Inflammatory macrophage treated with lipopolysaccharide for 4 hours (primary cell): ENCODE measurements at regions not wholly inside any gene's neighbourhood (a gene's known extent, or its start where the extent isn't known, plus 50 kb on each side); places are given as distances from the start of the nearest gene placed in this dataset.
"Not testable (repeated sequence)": the region's sequence is repeated elsewhere in the genome, so short reads cannot be mapped to it uniquely, and the experiment has no call there.

ENCODE experiments used
- DNase-seq: peaks from one replicate; pipeline ENCODE4 v3.0.0-alpha.2; 2020

DNA sequence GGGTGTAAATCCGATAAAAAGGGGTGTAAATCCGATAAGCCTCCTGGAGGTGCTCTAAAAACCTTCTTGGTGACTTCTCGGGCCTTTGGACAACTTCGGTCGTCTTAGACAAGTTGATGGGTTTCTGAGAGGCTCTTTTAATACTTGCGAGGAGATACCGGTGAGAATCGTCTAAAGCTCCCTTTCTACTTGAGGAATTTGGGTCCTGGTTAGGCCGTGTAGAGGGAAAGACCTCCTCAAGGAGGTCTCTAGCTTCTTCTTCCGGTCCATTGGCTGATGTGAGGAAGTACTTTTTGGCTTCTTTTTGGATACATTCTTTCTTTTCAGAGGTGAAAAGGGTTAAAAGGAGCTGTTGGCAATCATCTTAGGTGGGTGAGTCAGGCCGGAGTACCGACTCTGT is 128.5 kb downstream of the ART5 start:
- DNase-seq, result not testable (repeated sequence)

DNA sequence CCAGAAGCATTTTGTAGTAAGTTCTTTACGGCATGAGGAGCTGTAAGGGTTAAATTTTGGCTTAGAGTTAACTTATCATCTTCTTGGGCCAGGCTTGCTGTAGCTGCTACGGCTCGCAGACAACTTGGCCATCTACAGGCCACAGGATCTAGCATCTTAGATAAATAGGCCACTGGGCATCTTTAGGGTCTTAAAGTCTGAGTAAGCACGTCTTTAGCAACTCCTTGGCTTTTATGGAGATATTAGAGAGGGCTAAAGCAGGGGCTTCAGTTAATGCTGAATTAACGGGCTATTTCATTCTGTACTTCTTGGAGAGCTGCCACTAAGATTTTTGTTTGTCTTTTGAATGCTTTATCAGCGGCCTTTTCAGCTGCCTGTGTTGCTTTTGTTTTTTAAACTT is 129.0 kb downstream of the ART5 start:
- DNase-seq, result not testable (repeated sequence)

DNA sequence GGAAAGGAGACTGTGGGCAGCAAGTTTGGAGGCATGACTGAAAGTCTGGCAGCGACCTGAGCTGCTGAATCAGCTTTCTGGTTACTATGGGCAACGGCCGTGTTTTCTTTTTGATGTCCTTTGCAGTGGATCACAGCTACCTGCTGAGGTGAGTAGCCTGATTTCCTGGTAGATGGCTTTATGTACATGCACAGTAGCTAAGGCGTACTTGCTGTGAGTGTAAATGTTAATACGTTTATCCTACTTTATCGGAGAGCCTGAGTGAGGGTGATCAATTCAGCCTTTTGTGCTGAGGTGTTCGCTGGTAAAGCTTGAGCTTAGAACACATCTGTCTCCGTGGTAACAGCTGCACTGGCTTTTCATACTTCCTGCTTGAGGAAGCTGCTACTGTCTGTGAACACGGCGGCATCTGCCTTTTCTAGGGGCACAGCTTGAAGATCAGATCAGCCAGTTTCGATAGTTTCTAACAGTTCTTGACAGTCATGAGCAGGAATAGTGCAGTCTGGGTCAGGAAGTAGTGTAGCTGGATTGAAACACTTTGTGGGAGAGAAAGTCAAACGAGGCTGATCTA is 129.6 kb downstream of the ART5 start:
- not testable (repeated sequence) for DNase-seq

DNA sequence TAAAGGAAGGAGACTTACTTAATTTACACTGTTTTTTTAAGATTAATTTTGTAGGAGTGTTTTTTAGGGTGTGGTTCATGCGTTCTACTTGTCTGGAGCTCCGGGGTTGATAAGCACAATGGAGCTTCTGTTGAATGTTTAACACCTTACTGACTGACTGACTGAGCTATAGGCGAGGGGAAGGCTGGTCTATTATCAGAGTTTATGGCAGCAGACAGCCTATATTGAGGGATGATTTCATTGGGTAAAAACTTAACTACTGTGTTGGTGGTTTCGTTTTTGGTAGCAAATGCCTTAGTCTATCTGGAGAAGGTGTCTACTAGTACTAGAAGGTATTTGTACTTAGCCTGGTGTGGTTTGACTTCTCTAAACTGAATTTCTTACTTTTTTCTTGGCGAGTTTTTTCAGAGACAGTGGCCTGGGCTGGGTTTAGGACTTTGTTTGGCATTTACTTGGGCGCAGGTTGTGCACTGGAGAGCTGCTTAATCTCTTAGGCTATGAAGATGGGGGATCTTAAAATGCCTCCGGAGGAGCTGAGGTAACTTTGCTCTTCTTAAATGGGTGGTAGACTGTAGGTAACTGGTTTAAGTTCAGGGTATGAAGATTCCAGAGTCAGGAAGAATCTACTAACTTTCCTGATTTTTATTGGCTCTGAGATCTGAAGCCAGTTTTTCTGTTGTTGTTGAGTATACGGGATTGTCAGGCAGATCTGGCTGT is 130.2 kb downstream of the ART5 start:
- DNase-seq, result not testable (repeated sequence)

DNA sequence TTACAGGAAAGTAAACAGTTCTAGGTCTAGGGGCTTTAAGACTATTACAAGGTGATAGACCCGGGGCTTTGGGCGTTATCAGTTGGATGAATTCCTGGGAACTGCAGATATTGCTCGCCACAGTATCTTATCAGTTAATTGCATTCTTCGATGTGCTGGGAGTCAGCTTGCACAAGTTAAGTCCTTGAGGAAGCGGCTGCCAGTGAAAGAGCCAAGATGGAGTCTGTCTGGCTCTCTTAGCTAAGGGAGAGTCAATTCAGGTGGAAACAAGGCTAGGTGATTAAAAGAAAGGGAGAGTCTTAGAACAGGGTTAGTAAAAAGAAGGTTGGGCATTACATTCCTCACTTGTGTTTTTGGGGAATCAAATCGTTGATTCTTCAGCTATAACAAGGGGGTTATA is 130.6 kb upstream of the ZNF195 start:
- not testable (repeated sequence) for DNase-seq

DNA sequence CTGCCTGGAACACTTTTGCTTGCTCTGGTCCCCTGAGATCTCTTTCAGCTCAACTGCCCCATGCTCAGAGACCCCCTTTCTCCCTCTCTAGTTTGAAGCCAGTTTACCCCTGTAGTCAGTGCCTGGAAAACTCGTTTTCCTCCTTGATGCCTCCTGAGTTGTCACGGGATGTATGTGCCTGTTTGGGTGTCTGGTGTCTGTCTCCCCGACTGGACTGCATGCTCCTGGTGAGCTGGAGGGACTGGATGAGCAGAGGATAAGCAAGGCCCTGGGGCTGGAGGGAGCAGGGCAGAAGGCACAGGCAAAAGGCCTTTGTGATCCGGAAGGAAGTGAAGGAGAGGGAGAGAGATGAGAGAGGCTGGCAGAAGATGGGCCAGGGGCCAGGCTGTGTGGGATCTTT is 120.3 kb upstream of the ZNF195 start:
- not testable (repeated sequence) for DNase-seq

DNA sequence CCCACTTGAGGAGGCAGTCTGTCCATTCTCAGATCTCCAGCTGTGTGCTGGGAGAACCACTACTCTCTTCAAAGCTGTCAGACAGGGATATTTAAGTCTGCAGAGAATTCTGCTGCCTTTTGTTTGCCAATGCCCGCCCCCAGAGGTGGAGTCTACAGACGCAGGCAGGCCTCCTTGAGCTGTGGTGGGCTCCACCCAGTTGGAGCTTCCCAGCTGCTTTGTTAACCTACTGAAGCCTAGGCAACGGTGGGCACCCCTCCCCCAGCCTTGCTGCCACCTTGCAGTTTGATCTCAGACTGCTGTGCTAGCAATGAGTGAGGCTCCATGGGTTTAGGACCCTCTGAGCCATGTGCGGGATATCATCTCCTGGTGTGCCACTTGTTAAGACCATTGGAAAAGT is 119.4 kb upstream of the ZNF195 start:
- not testable (repeated sequence) for DNase-seq

DNA sequence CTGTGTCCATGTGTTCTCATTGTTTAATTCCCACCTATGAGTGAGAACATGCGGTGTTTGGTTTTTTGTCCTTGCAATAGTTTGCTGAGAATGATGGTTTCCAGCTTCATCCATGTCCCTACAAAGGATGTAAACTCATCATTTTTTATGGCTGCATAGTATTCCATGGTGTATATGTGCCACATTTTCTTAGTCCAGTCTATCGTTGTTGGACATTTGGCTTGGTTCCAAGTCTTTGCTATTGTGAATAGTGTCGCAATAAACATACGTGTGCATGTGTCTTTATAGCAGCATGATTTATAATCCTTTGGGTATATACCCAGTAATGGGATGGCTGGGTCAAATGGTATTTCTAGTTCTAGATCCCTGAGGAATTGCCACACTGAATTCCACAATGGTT is 114.2 kb upstream of the ZNF195 start:
- not testable (repeated sequence) for DNase-seq

DNA sequence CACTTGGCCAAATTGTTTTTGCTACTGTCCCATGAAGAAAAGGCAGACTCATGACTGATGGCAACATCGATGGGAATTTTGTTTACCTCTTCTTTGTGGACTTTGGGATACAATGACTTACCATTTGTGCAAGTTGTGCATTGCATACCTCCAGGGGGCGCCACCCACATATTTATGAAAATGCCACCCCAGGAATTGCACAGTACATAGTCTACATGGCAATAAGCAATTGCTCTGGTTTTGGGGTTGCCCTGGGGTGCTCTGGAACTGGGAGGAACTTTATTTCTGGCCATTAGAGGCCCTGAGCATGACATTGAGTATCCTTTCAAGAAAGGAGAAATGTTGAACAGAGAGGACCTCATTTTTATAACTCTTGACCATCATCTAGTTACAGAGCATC is 109.1 kb upstream of the ZNF195 start:
- DNase-seq, result not testable (repeated sequence)

DNA sequence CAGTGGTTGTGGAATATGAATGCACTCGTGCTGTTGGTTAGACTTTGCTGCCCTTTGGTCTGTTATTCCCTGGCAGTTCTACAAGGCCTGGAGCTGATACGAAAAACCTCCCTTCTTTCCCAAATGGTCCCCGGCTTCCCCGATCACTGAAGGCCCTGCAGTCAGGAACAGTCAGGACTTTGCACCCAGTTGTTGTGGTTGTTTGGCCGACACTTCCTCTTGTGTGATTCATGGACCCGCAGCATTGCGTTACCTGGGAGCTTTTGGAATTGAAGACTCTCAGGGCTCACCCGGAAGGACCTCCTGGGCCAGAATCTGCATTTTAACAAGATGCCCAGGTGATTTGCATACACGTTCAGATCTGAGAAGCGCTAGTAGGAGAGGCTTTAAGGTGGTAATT is 106.8 kb upstream of the ZNF195 start:
- DNase-seq, result not testable (repeated sequence)

DNA sequence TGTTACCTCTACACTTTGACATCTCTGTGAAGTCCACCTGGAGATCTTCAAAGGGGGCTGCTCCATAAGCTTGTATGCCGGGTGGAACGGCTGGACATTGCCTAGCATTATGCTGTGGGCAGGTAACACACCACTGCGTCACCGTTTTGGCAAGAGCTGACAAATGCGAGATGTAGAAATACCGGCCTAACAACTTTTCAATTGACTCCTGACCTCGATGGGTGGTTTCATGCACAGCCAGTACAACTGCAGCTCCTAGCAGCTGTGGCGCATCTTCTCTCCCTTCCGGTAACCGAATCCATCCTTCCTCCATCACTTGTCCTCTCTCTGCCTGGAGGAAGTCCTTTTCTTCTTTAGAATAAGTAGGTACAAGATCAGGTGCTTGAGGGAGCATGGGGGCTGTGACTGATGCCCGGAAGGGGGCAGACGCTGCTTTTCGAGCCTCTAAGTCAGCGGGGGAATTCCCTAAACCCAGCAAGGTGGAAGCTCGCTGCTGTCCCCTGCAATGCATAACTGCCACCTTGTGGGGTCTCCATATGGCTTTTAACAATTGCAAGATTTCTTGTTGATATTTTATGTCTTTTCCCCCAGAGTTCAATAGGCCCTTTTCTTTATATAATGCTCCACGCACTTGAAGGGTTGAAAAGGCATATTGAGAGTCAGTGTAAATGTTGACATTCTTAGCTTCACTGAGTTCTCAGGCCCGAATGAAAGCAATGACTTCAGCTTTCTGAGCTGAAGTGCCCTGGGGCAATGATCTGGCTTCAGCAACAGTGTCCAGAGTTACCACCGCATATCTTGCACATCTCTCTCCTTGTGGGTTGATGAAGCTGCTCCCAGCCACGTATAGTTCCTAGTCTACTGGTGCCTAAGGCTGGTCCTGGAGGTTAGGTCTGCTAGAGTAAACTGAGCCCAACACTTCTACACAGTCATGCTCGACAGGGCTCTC is 98.3 kb upstream of the ZNF195 start:
- DNase-seq, result not testable (repeated sequence)

DNA sequence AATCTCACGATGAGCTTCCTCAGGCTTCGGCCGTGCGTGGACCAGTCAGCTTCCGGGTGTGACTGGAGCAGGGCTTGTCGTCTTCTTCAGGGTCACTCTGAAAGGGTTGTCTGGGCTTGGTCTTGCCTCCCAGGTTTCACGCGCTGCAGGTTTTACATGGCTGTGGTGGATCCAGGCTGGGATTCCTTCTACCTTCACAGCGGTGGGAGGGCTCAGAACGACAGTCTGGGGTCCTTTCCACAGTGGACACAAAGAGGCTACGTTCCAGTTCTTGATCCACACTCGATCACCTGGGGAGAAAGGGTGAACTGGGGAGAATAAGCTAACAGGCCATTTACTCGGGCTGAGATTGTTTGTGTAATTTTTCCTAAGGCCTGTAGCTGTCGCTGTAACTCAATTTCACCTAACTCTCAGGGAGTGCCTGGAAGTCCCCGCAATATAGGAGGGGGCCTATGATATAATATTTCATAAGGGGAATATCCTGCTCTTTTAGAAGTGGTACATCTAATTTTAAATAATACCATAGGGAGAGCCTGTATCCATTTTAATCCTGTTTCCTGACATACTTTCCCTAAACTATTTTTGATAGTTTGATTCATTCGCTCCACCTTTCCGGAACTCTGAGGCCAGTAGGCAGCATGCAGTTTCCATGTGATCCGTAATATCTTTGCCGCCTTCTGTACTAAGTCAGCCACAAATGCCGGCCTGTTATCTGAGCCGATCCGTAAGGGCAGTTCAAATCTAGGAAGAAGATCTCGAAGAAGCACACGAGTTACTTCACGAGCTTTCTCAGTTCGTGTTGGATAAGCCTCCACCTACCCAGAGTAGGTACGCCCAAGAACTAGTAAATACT is 97.4 kb upstream of the ZNF195 start:
- DNase-seq, result not testable (repeated sequence)

DNA sequence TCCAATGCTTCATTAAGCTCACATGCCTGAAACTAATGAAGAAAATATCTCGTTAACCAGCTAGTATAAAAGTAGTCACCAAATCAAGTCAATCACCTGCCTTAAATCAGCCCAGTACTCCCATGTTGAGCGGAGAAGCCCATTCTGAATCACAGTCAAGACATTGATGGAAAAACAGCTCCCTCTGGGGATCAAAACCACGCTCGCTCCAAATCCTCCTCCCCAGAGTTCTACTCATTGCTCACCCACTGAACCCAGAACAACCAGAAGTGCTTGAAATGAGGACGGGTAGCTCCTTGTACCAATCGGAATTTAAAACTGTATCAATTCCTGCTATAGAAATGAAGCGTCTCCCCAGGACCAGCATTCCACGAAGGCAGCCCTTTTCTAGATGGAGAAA is 90.0 kb upstream of the ZNF195 start:
- DNase-seq, result not testable (repeated sequence)

DNA sequence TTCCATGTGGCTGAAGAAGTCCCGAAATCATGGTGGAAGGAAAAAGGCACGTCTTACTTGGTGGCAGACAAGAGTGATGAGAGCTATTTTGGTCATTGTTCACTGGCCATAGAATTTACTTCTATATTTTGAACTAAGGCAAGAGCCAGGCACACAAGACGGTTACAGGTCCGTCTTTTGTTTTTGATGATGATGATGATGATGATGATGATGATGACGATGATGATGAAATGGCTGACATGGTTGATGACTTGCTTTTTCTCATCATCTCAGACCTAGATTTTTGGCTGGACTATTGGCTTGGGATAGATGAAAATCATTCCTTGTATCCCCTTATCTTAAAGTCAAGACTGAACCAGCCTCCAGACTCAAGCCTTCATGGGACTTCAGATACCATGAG is 88.7 kb upstream of the ZNF195 start:
- not testable (repeated sequence) for DNase-seq

DNA sequence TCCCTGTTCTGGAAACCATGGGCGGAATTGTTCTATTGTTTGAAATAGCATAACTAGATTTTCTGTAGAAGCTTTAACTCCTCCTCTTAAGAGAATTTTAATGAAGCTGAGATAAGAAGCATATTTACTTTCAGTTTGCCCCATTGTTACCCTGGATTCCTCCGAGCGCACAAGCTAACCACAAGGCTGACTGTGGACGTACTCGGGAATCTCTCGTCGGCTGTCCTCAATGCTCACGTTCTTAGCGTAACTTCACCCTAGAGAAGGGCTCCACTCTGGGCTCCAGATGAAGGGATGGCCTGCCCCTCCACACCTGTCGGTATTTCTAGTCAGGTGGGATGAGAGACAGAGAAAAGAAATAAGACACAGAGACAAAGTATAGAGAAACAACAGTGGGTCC is 76.7 kb upstream of the ZNF195 start:
- not testable (repeated sequence) for DNase-seq

DNA sequence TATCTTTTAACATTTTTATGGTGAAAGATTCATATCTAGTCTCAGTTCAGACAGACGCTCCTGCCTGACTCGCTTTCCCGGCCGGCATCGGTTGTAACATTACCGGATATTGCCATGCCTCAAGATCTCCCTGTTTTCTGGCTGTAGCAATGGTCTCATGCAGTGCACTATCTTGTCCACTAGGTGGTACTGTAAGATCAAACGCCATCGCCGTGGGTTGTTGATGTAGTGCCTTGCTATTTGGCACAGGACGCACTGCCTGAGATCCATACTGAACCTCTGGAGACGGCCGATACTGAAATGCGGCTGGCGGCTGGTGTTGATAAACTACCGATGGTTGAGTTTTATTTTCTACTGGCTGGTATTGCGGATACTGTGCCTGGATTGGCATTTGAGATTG is 75.9 kb upstream of the ZNF195 start:
- peak; percentile 22 for DNase-seq

DNA sequence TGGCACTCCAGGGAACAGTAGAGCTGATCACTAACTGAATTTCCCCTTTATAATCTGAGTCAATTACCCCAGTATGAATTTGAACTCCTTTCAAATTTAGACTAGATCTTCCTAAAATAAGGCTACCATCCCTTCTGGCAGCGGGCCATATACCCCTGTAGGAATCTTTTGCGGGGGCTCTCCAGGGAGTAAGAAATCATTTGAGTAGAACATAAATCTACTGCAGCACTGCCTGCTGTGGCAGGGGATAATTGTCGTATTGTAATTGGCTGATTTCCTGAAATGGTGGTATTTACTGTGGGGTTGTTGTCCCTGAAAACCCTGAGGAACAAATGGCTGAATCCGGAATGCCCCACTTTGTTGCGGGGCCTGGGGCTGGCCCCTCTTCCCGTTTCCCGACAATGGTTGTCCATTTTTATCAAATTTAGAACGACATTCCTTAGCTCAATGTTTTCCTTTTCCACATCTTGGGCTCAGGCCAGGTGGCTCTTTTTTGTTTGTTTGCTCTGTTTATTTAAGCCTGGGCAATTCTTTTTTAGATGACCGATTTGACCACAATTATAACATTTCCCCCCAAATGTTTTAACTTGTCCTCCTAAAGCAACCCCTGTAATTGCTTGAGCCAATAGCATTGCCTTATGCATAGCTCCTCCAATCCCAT is 74.8 kb upstream of the ZNF195 start:
- DNase-seq, result not testable (repeated sequence)

DNA sequence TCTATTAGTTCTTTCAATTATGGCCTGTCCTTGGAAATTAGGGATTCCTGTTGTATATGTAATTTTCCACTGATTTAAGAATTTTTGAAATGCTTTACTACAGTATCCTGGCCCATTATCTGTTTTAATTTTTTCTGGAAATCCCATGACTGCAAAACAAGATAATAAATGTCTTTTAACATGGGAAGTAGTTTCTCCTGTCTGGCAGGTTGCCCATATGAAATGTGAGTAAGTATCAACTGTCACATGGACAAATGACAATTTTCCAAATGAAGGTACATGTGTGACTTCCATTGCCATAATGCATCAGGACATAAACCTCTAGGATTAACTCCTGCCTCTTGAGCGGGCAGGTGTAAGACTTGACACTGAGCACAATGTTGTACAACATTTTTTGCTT is 71.9 kb upstream of the ZNF195 start:
- DNase-seq, result not testable (repeated sequence)

DNA sequence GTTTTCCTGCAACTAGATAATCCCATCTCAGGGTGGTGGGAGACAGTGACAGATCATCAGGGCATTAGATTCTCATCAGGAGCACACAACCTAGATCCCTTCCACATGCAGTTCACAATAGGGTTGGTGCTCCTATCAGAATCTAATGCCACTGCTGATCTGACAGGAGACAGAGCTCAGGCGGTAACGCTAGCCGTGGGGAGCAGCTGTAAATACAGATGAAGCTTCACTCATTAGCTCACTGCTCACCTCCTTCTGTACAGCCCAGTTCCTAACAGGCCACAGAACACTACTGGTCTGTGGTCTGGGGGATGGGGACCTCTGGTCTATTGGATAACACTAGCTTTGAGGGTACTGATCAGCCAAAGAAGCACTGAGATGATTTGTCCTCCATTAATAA is 66.6 kb upstream of the ZNF195 start:
- DNase-seq, result not testable (repeated sequence)

DNA sequence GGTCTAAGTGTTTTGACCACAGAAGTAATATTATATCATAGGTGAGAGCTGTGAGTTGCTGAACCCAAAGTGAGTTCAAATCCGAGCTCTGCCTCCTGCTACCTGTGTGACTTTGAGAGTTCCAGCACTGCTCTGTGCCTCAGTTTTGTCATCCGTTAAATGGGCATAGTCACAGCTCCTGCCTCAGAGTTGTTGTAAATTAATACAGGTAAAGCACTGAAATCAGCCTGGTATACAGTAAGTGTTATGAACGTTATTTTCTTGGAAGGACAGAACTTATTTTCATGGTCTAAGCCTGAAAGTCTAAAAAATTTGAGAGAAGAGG is 65.4 kb upstream of the ZNF195 start:
- DNase-seq, result not testable (repeated sequence)

DNA sequence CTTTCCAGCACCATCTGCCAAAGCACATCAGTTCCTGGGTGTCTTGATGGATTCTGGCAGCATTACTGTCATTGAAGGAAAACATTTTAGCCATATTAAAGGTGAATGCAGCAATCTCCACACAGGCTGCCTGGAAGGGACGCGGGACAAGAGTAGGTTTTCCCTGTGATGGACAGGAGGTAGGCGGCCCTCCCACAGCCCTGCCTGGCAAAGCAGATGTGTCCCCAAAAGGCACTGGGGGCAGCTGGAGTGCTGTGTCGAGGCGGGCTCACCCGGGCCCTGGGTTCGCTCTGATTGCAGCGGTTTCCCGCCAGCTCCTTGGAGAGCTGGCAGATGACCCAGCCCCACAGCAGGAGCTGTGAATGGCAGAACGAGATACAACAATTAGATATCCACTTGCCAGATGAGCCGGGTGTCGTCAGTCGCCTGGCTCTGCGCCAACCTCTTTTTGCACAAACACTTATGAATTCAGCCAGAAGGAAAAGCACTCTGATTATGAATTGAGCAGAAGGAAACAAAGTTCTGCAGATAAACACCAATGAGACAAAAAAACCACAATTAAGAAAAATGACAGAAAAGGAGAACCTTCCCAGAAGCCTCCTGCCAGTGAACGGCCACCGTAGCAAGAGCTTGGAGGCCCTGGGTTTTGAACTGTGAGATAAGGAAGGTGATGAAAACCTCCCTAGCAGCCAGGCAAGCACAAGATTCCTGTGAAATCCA is 64.9 kb upstream of the ZNF195 start:
- DNase-seq, result not testable (repeated sequence)
